Trophoblast cell (in vitro differentiated cells and primary cell): ENCODE measurements at regions not wholly inside any gene's neighbourhood (a gene's known extent, or its start where the extent isn't known, plus 50 kb on each side); places are given as distances from the start of the nearest gene placed in this dataset.

Source experiments
- DNase-seq, 2 donors: peaks; one replicate each; pipeline ENCODE4 v3.0.0-alpha.2; 2016
- H2AFZ ChIP-seq: 2 replicates; pipeline ENCODE4 v1.6.1; 2013; ENCODE audit warnings: low read length, moderate library complexity, mild to moderate bottlenecking; ENCODE audit not compliant: insufficient read depth, poor library complexity
- H2AK5ac ChIP-seq: 2 replicates; pipeline ENCODE4 v1.6.1; 2013; ENCODE audit warnings: mild to moderate bottlenecking, low read length
- H2BK120ac ChIP-seq: 2 replicates; pipeline ENCODE4 v1.6.1; 2013; ENCODE audit warnings: low read length, mild to moderate bottlenecking, moderate library complexity; ENCODE audit not compliant: insufficient read depth, poor library complexity
- H2BK12ac ChIP-seq: 2 replicates; pipeline ENCODE4 v1.6.1; 2013; ENCODE audit warnings: mild to moderate bottlenecking, low read length, moderate library complexity
- H2BK5ac ChIP-seq: 2 replicates; pipeline ENCODE4 v1.6.1; 2013; ENCODE audit warnings: low read length, low read depth, moderate library complexity, mild to moderate bottlenecking; ENCODE audit not compliant: poor library complexity
- H3K14ac ChIP-seq: 2 replicates; pipeline ENCODE4 v1.6.1; 2013; ENCODE audit warnings: mild to moderate bottlenecking, low read length
- H3K18ac ChIP-seq: 2 replicates; pipeline ENCODE4 v1.6.1; 2013; ENCODE audit warnings: mild to moderate bottlenecking, low read length
- H3K23ac ChIP-seq: 2 replicates; pipeline ENCODE4 v1.6.1; 2013; ENCODE audit warnings: low read length
- H3K27ac ChIP-seq: 2 replicates; pipeline ENCODE4 v1.5.1; 2013; ENCODE audit warnings: low read depth, mild to moderate bottlenecking, inconsistent platforms, low read length, moderate library complexity
- H3K27me3 ChIP-seq: 2 replicates; pipeline ENCODE4 v1.6.1; 2013; ENCODE audit warnings: inconsistent platforms, mild to moderate bottlenecking, low read length, moderate library complexity; ENCODE audit not compliant: insufficient read depth
- H3K36me3 ChIP-seq, 2 experiments: 1 replicate in 1 of 2; 2 replicates in 1 of 2; pipeline ENCODE4 v1.6.1; 2013; ENCODE audit warnings: low read length in 2 of 2, mild to moderate bottlenecking in 2 of 2, moderate library complexity in 1 of 2; ENCODE audit not compliant: insufficient read depth in 2 of 2, control insufficient read depth in 1 of 2
- H3K4ac ChIP-seq: 2 replicates; pipeline ENCODE4 v1.6.1; 2013; ENCODE audit warnings: low read depth, mild to moderate bottlenecking, low read length, moderate library complexity
- H3K4me1 ChIP-seq, 2 experiments: 1 replicate in 1 of 2; 2 replicates in 1 of 2; pipeline ENCODE4 v1.6.1; 2013; ENCODE audit warnings: low read length in 2 of 2, mild to moderate bottlenecking in 2 of 2, moderate library complexity in 1 of 2; ENCODE audit not compliant: insufficient read depth in 2 of 2, control insufficient read depth in 1 of 2
- H3K4me2 ChIP-seq: 2 replicates; pipeline ENCODE4 v1.6.1; 2013; ENCODE audit warnings: inconsistent platforms, mild to moderate bottlenecking, low read length, moderate library complexity
- H3K4me3 ChIP-seq: 2 replicates; pipeline ENCODE4 v1.5.1; 2013; ENCODE audit warnings: mild to moderate bottlenecking, low read depth, low read length, inconsistent platforms
- H3K79me1 ChIP-seq: one replicate; pipeline ENCODE4 v1.6.1; 2013; ENCODE audit warnings: low read length
- H3K79me2 ChIP-seq: 2 replicates; pipeline ENCODE4 v1.6.1; 2013; ENCODE audit warnings: low read length, mild to moderate bottlenecking; ENCODE audit not compliant: control insufficient read depth, insufficient read depth, poor library complexity
- H3K9ac ChIP-seq: 2 replicates; pipeline ENCODE4 v1.6.1; 2013; ENCODE audit warnings: mild to moderate bottlenecking, low read length
- H3K9me3 ChIP-seq: 2 replicates; pipeline ENCODE4 v1.6.1; 2013; ENCODE audit warnings: low read depth, mild to moderate bottlenecking, control low read depth, inconsistent platforms, low read length; ENCODE audit not compliant: insufficient read depth
- H4K12ac ChIP-seq: 2 replicates; pipeline ENCODE4 v1.6.1; 2013; ENCODE audit warnings: low read depth, mild to moderate bottlenecking, low read length, moderate library complexity
- H4K8ac ChIP-seq: 2 replicates; pipeline ENCODE4 v1.6.1; 2013; ENCODE audit warnings: low read depth, mild to moderate bottlenecking, low read length, moderate library complexity
- H4K91ac ChIP-seq: one replicate; pipeline ENCODE4 v1.6.1; 2013; ENCODE audit warnings: low read depth, mild to moderate bottlenecking, low read length, moderate library complexity
- WGBS: extraction: QIAGEN DNeasy Blood & Tissue Kit; methylation state at CpG from one replicate; pipeline ENCODE4 v1.1.7; 2013; ENCODE audit warnings: missing lambda C conversion rate; ENCODE audit not compliant: insufficient read length, insufficient coverage; ENCODE audit errors: extremely low coverage; 5-methylcytosine and 5-hydroxymethylcytosine counted together

DNA sequence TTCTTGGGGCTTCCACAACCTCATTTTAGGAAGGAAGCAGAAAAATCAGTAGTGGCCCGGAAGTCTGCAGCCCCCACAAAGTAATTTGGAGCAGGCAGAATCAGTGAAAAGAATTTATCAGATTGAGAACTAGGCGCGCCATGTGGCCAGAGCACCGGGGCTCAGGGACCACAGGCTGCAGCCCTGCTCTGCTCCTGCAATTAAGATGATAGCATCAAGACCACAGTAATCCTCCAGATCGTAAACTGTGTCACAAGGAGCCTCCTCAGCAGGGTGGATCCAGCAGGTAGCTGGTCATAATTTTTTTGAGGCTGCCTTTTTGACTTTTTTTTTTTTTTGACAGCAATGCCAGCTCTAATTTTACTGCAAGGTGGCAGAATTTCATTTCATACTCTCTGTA is 209.0 kb upstream of the ZMIZ1 start:
- DNase-seq, result no peak
- Histone ChIP-seq H3K4ac (no peak overlapping the region), H2BK120ac (no peak overlapping the region), H3K4me3 (no peak overlapping the region), H3K18ac (no peak overlapping the region), H2BK5ac (no peak overlapping the region), H3K27me3 (no peaks in the 10 kb centered on the region), H3K4me1 (no peaks in the 10 kb centered on the region), H2BK12ac (no peak overlapping the region), H4K91ac (no peak overlapping the region), H3K9me3 (no peaks in the 10 kb centered on the region), H3K4me2 (no peak overlapping the region), H4K8ac (no peak overlapping the region), H3K14ac (no peak overlapping the region), H2AK5ac (no peak overlapping the region), H3K79me2 (no peaks in the 10 kb centered on the region), H2AFZ (no peak overlapping the region), H4K12ac (no peak overlapping the region), H3K9ac (no peak overlapping the region), H3K27ac (no peak overlapping the region), H3K23ac (no peak overlapping the region), H3K36me3 (no peaks in the 10 kb centered on the region), H3K79me1 (no peaks in the 10 kb centered on the region)
- no CpG with 5 or more reads among the region's 5 CpGs for WGBS

DNA sequence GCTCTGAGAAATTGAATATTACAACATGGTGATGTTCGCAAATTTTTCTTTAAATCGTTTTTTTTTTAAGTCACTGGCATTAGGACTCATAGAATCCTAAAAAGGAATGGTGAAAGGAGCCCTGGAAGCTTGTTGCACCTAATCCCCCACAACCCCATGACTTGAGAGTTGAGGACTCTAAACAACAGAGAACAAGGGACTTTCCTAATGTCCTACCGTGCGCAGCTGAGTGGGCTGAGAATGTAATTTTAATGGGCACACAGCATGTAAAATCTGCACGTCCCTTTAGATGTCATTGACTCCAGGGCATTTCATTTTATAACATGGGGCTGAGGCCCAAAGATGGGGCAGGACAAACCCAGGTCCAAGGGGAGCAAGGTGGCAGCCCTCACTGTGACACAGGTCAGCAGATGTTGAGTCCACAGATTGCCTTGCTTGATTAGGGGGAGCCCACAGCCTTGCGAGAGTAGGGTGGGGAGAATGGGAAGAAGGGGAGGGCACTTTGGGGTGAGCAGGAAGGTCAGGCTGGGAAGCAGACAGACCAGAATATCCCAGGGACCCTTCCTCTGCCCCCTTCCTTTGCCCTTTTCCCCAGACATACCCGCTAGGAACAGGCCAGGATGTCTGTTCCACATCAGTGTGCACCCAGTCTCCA is 208.4 kb upstream of the ZMIZ1 start:
- no CpG with 5 or more reads among the region's 7 CpGs for WGBS
- H4K12ac ChIP-seq, result no peak overlapping the region
- no peak overlapping the region for H2BK5ac ChIP-seq
- no peaks in the 10 kb centered on the region for H3K79me2 ChIP-seq
- DNase-seq, result no peak
- H2BK12ac ChIP-seq, result no peak overlapping the region
- H3K4me1 ChIP-seq, result no peaks in the 10 kb centered on the region
- H2AK5ac ChIP-seq, result no peak overlapping the region
- H3K4me3 ChIP-seq, result no peak overlapping the region
- no peaks in the 10 kb centered on the region for H3K79me1 ChIP-seq
- no peak overlapping the region for H4K8ac ChIP-seq
- H4K91ac ChIP-seq, result no peak overlapping the region
- no peaks in the 10 kb centered on the region for H3K27me3 ChIP-seq
- H3K36me3 ChIP-seq, result no peaks in the 10 kb centered on the region
- no peak overlapping the region for H3K18ac ChIP-seq
- H3K23ac ChIP-seq, result no peak overlapping the region
- H3K4ac ChIP-seq, result no peak overlapping the region
- no peak overlapping the region for H2AFZ ChIP-seq
- no peak overlapping the region for H3K9ac ChIP-seq
- H3K9me3 ChIP-seq, result no peaks in the 10 kb centered on the region
- no peak overlapping the region for H2BK120ac ChIP-seq
- H3K4me2 ChIP-seq, result no peak overlapping the region
- no peak overlapping the region for H3K27ac ChIP-seq
- H3K14ac ChIP-seq, result no peak overlapping the region

DNA sequence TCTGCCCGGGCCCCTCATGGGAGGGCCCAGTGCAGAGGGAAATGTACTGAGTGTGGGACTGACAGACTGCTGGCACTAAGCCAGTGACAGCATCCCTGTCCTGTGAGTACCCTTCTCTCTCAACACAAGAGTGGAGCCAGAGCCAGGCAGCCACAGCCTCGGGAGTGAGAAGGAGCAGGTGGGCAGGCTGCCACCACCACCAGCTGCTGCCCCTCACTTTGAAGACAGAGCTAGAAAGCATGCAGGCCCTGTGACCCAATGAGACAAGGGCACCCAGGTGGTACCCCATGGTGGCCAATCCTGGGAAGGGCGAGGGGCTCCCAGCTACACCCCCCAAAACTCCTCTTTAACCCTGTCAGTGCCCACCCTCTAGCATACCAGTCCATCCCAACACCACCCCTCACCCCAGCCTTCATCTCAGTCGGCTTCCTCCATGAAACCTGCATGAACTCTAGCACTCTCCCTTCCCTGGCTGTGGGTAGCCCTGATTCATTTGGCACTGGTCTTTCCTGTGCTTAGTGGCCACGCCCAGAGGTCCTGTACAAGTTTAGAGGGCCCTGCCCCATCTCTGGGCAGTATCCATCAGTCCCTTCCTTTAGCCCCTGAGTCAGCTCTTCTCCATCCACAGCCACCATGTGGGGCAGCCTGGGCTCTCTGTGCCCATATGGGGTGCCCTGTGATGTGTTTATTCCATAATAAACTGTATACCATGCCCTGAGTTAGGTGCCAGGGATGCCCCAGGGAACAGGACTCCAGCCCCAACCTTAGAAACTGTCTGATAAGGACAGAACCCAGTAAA is 207.0 kb upstream of the ZMIZ1 start:
- no peaks in the 10 kb centered on the region for H3K36me3 ChIP-seq
- H4K91ac ChIP-seq, result no peak overlapping the region
- no peak overlapping the region for H3K4me3 ChIP-seq
- H2AK5ac ChIP-seq, result no peak overlapping the region
- H3K27me3 ChIP-seq, result no peaks in the 10 kb centered on the region
- H3K9me3 ChIP-seq, result no peaks in the 10 kb centered on the region
- no peak overlapping the region for H3K23ac ChIP-seq
- H3K79me1 ChIP-seq, result no peaks in the 10 kb centered on the region
- no peaks in the 10 kb centered on the region for H3K4me1 ChIP-seq
- no peak overlapping the region for H2BK12ac ChIP-seq
- H3K79me2 ChIP-seq, result no peaks in the 10 kb centered on the region
- H4K8ac ChIP-seq, result no peak overlapping the region
- no peak overlapping the region for H3K4ac ChIP-seq
- DNase-seq, result no peak
- H2AFZ ChIP-seq, result no peak overlapping the region
- H3K27ac ChIP-seq, result no peak overlapping the region
- H2BK120ac ChIP-seq, result no peak overlapping the region
- H3K9ac ChIP-seq, result no peak overlapping the region
- no CpG with 5 or more reads among the region's 5 CpGs for WGBS
- H3K14ac ChIP-seq, result no peak overlapping the region
- no peak overlapping the region for H3K18ac ChIP-seq
- no peak overlapping the region for H3K4me2 ChIP-seq
- no peak overlapping the region for H4K12ac ChIP-seq
- H2BK5ac ChIP-seq, result no peak overlapping the region

DNA sequence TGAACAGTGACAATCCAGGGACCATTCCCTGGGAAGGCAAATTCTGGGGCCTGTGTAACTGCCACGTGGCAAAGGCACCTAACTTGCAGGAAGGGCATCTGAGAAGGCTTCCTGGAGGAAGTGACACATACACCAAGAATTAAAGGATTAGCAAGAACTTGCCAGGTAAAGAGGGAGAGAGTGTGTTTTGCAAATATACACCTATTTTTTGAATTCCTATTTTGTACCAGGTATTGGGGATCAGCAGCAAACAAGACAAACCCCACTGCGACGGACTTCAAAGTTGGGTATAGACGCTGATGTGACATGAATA is 206.5 kb upstream of the ZMIZ1 start:
- no peaks in the 10 kb centered on the region for H3K79me2 ChIP-seq
- H3K4me2 ChIP-seq, result no peak overlapping the region
- no peak overlapping the region for H4K91ac ChIP-seq
- no peak overlapping the region for H2AFZ ChIP-seq
- no peak overlapping the region for H2BK12ac ChIP-seq
- H2BK5ac ChIP-seq, result no peak overlapping the region
- H2AK5ac ChIP-seq, result no peak overlapping the region
- H3K9me3 ChIP-seq, result peaks cover 1% of the 10 kb centered on the region
- no peak overlapping the region for H3K9ac ChIP-seq
- H3K14ac ChIP-seq, result no peak overlapping the region
- no peaks in the 10 kb centered on the region for H3K4me1 ChIP-seq
- H4K8ac ChIP-seq, result no peak overlapping the region
- no peaks in the 10 kb centered on the region for H3K36me3 ChIP-seq
- no peak overlapping the region for H3K18ac ChIP-seq
- H3K23ac ChIP-seq, result no peak overlapping the region
- no peaks in the 10 kb centered on the region for H3K79me1 ChIP-seq
- no peak overlapping the region for H4K12ac ChIP-seq
- no peak overlapping the region for H3K27ac ChIP-seq
- no CpG with 5 or more reads among the region's 4 CpGs for WGBS
- H3K4me3 ChIP-seq, result no peak overlapping the region
- no peak for DNase-seq
- H3K27me3 ChIP-seq, result no peaks in the 10 kb centered on the region
- H2BK120ac ChIP-seq, result no peak overlapping the region
- H3K4ac ChIP-seq, result no peak overlapping the region
